Keratinocyte (primary cell): ENCODE measurements at regions not wholly inside any gene's neighbourhood (a gene's known extent, or its start where the extent isn't known, plus 50 kb on each side); places are given as distances from the start of the nearest gene placed in this dataset.

Experiments
- DNase-seq: peaks from one replicate; pipeline ENCODE4 v3.0.0-alpha.2; 2011; ENCODE audit warnings: low read depth, missing footprints, low spot score
- FAIRE-seq: peaks from 2 replicates; lab custom pipeline; 2011; peaks lifted over from hg19 to GRCh38; lab: Jason Lieb, UNC
- H2AFZ ChIP-seq: 2 replicates; pipeline ENCODE4 v1.6.0; 2012; ENCODE audit warnings: low read length, control low read depth, inconsistent platforms; ENCODE audit not compliant: control insufficient read depth
- H3K27ac ChIP-seq: 2 replicates; pipeline ENCODE4 v1.5.1; 2011; ENCODE audit warnings: low read length; ENCODE audit not compliant: control insufficient read depth, insufficient read depth
- H3K27me3 ChIP-seq: 3 replicates; pipeline ENCODE4 v1.6.0; 2011; ENCODE audit warnings: low read length; ENCODE audit not compliant: control insufficient read depth, insufficient read depth; ENCODE audit errors: extremely low read depth
- H3K36me3 ChIP-seq, 2 experiments: 2 replicates in 1 of 2; 3 replicates in 1 of 2; pipeline ENCODE4 v1.5.1; 2011; ENCODE audit warnings: low read length in 2 of 2, mild to moderate bottlenecking in 1 of 2; ENCODE audit not compliant: control insufficient read depth in 2 of 2, insufficient read depth in 2 of 2; ENCODE audit errors: extremely low read depth in 1 of 2
- H3K4me1 ChIP-seq: 3 replicates; pipeline ENCODE4 v1.5.1; 2011; ENCODE audit warnings: low read length; ENCODE audit not compliant: control insufficient read depth, insufficient read depth; ENCODE audit errors: extremely low read depth
- H3K4me2 ChIP-seq: 3 replicates; pipeline ENCODE4 v1.6.0; 2011; ENCODE audit warnings: low read depth, low read length; ENCODE audit not compliant: control insufficient read depth, insufficient read depth; ENCODE audit errors: extremely low read depth
- H3K4me3 ChIP-seq, 3 experiments: fragments of 200-600 bp in 1 of 3; sonication (generic) in 1 of 3; 2 replicates in 2 of 3; 3 replicates in 1 of 3; pipeline ENCODE4 v1.5.1; 2011 to 2016; ENCODE audit warnings: low read length in 3 of 3, mild to moderate bottlenecking in 3 of 3, control low read depth in 2 of 3, inconsistent platforms in 1 of 3, low read depth in 1 of 3, mixed read lengths in 1 of 3, mixed run types in 1 of 3, moderate library complexity in 1 of 3; ENCODE audit not compliant: control insufficient read depth in 2 of 3, insufficient read depth in 2 of 3; ENCODE audit errors: extremely low read depth in 1 of 3
- H3K79me2 ChIP-seq: 2 replicates; pipeline ENCODE4 v1.6.0; 2012; ENCODE audit warnings: low read length; ENCODE audit not compliant: control insufficient read depth, insufficient read depth
- H3K9ac ChIP-seq: 3 replicates; pipeline ENCODE4 v1.6.0; 2011; ENCODE audit warnings: low read length; ENCODE audit not compliant: control insufficient read depth, insufficient read depth; ENCODE audit errors: extremely low read depth
- H3K9me1 ChIP-seq: 3 replicates; pipeline ENCODE4 v1.6.0; 2011; ENCODE audit warnings: low read length; ENCODE audit not compliant: control insufficient read depth, insufficient read depth; ENCODE audit errors: extremely low read depth
- H3K9me3 ChIP-seq: 2 replicates; pipeline ENCODE4 v1.5.1; 2012; ENCODE audit warnings: low read depth, low read length; ENCODE audit not compliant: control insufficient read depth
- H4K20me1 ChIP-seq: 3 replicates; pipeline ENCODE4 v1.6.0; 2011; ENCODE audit warnings: low read length; ENCODE audit not compliant: control insufficient read depth, insufficient read depth; ENCODE audit errors: extremely low read depth
- EZH2 ChIP-seq: IDR thresholded peaks from one replicate; pipeline ENCODE4 v1.6.1; 2012; ENCODE audit warnings: inconsistent platforms, mild to moderate bottlenecking, low read length, moderate library complexity
- dilution Hi-C: fragments of 300-500 bp; cut with MboI; formaldehyde crosslinking; loops from one replicate; pipeline ENCODE4 v1.7.0; 2020; ENCODE audit warnings: low sequenced_read_pairs; ENCODE audit not compliant: extremely low pct_ligation_motif_present
- TF ChIP-seq, protein P1 (sequence below), 3 experiments: IDR thresholded peaks in 1 of 3; conservative IDR thresholded peaks in 1 of 3; optimal IDR thresholded peaks in 1 of 3; 2 replicates in 2 of 3; 3 replicates in 1 of 3; pipeline versions ENCODE3 to v1.5.1; 2011; ENCODE audit warnings: low read length in 3 of 3, mild to moderate bottlenecking in 3 of 3, moderate library complexity in 2 of 3, control low read depth in 1 of 3, inconsistent platforms in 1 of 3; ENCODE audit not compliant: insufficient read depth in 2 of 3; ENCODE audit errors: extremely low read depth in 1 of 3

DNA sequence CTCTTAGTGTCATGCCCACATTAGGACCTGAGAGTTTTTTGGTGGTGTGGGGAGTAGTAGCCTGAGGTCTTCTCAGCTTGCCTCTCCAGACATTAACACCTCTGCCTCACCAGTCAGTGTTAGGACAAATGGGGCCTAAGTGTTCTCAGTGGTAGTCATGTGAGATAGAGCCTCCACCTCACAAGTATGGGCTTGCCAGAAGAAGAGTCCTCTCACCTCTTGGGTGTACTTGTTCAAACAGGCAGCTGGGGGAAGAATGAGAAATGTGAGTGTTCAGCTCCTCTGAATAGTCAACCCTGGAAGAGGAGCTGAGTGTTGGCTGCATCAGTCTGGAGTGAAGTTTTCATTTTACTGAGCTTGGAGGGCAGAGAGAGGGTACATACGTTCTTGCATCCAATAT is 464.6 kb downstream of the POM121L12 start:
- no peak overlapping the region for H3K9ac ChIP-seq
- no peaks in the 10 kb centered on the region for H4K20me1 ChIP-seq
- no peaks in the 10 kb centered on the region for H3K9me1 ChIP-seq
- H3K36me3 ChIP-seq = no peaks in the 10 kb centered on the region
- H3K4me3 ChIP-seq = no peak overlapping the region
- H2AFZ ChIP-seq = peak overlapping the region; percentile 72
- H3K4me2 ChIP-seq = peak overlapping the region; percentile 55
- H3K4me1 ChIP-seq = peaks cover 8% of the 10 kb centered on the region
- no peaks in the 10 kb centered on the region for H3K79me2 ChIP-seq
- TF ChIP-seq, protein P1, sequence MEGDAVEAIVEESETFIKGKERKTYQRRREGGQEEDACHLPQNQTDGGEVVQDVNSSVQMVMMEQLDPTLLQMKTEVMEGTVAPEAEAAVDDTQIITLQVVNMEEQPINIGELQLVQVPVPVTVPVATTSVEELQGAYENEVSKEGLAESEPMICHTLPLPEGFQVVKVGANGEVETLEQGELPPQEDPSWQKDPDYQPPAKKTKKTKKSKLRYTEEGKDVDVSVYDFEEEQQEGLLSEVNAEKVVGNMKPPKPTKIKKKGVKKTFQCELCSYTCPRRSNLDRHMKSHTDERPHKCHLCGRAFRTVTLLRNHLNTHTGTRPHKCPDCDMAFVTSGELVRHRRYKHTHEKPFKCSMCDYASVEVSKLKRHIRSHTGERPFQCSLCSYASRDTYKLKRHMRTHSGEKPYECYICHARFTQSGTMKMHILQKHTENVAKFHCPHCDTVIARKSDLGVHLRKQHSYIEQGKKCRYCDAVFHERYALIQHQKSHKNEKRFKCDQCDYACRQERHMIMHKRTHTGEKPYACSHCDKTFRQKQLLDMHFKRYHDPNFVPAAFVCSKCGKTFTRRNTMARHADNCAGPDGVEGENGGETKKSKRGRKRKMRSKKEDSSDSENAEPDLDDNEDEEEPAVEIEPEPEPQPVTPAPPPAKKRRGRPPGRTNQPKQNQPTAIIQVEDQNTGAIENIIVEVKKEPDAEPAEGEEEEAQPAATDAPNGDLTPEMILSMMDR (optimal IDR thresholded peaks at IDR 0.05 in 1 of 3, IDR thresholded peaks at IDR 0.05 in 1 of 3, conservative IDR thresholded peaks at IDR 0.05 in 1 of 3; ENCODE audit: extremely low read depth in 1 of 3, insufficient read depth in 2 of 3, low read length in 3 of 3) = no peak
- no peak for TF ChIP-seq EZH2
- H3K9me3 ChIP-seq = no peaks in the 10 kb centered on the region
- peak overlapping the region; percentile 1 for H3K27ac ChIP-seq
- dilution Hi-C loops = no loop called here
- peak; percentile 13 for DNase-seq
- FAIRE-seq = peak; percentile 98
- H3K27me3 ChIP-seq = no peaks in the 10 kb centered on the region

DNA sequence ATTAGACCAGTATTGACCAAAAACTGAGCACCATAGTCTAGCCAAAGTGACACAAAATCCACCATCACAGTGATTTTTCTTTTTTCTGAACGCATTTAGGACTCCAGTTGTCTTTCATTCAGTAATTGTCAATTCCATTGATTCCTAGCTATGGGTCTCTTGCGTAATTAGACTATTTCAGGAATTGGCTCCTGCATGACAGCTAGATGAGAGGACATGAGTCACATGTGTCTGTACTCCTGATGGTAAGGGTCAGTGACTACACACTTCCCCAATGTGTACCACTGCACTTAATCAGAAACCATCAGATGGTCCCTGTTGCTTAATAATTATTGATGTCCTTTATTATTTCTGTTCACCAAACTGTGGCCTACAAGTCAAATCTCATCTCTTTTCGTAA is 469.5 kb downstream of the POM121L12 start:
- Histone ChIP-seq H3K79me2 (no peaks in the 10 kb centered on the region), H3K4me1 (peaks cover 6% of the 10 kb centered on the region), H3K9me3 (no peaks in the 10 kb centered on the region), H3K9ac (no peak overlapping the region), H4K20me1 (no peaks in the 10 kb centered on the region), H3K27ac (no peak overlapping the region), H2AFZ (no peak overlapping the region), H3K27me3 (no peaks in the 10 kb centered on the region), H3K9me1 (no peaks in the 10 kb centered on the region), H3K36me3 (no peaks in the 10 kb centered on the region), H3K4me2 (no peak overlapping the region), H3K4me3 (no peak overlapping the region)
- no peak for DNase-seq
- dilution Hi-C loops = no loop called here
- TF ChIP-seq, protein P1 (optimal IDR thresholded peaks at IDR 0.05 in 1 of 3, IDR thresholded peaks at IDR 0.05 in 1 of 3, conservative IDR thresholded peaks at IDR 0.05 in 1 of 3; ENCODE audit: extremely low read depth in 1 of 3, insufficient read depth in 2 of 3, low read length in 3 of 3) = no peak
- FAIRE-seq = no peak
